Stomach (tissue), 4 donors: ENCODE measurements at regions not wholly inside any gene's neighbourhood (a gene's known extent, or its start where the extent isn't known, plus 50 kb on each side); places are given as distances from the start of the nearest gene placed in this dataset.

ENCODE experiments used
- EP300 ChIP-seq: sonication (generic); formaldehyde crosslinking; IDR thresholded peaks from one replicate; pipeline ENCODE4 v1.6.1; 2017; ENCODE audit warnings: antibody characterized with exemption
- POLR2AphosphoS5 ChIP-seq, 3 donors: sonication (generic); formaldehyde crosslinking; IDR thresholded peaks; one replicate each; pipeline ENCODE4 v1.6.1; 2016; ENCODE audit warnings: antibody characterized with exemption in 3 of 3
- TF ChIP-seq, protein P1 (sequence below), 7 experiments: fragments of 450-650 bp in 4 of 7; fragments of 200-600 bp in 3 of 7; sonication (generic) in 3 of 7; IDR thresholded peaks; one replicate each; pipeline ENCODE4 v1.5.1; 2016 to 2019; ENCODE audit warnings: antibody characterized with exemption in 7 of 7, control low read depth in 2 of 7, mild to moderate bottlenecking in 1 of 7

DNA sequence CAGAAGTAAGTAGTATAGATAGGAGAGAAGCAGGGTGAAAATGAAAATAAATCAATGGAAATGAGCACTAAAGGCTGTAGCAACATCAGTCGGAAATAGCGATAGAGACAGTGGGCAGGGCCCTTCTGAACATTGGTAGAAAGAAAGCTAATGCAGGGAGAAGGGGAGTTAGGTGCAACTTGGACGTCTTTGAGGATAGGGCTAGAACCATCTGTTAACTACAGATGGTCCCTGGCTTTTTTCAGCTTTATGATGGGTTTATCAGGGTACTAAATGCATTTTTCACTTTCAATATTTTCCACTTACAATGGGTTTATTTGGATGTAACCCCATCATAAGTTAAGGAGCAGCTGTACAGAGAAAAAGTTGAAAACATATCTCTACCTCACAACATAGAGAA is 72.8 kb upstream of the CNR1 start:
- TF ChIP-seq, protein P1, sequence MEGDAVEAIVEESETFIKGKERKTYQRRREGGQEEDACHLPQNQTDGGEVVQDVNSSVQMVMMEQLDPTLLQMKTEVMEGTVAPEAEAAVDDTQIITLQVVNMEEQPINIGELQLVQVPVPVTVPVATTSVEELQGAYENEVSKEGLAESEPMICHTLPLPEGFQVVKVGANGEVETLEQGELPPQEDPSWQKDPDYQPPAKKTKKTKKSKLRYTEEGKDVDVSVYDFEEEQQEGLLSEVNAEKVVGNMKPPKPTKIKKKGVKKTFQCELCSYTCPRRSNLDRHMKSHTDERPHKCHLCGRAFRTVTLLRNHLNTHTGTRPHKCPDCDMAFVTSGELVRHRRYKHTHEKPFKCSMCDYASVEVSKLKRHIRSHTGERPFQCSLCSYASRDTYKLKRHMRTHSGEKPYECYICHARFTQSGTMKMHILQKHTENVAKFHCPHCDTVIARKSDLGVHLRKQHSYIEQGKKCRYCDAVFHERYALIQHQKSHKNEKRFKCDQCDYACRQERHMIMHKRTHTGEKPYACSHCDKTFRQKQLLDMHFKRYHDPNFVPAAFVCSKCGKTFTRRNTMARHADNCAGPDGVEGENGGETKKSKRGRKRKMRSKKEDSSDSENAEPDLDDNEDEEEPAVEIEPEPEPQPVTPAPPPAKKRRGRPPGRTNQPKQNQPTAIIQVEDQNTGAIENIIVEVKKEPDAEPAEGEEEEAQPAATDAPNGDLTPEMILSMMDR (IDR thresholded peaks at IDR 0.05), result no peak
- no peak for TF ChIP-seq EP300
- TF ChIP-seq POLR2AphosphoS5 (IDR thresholded peaks at IDR 0.05), result no peak
